NB4 (cell line): ENCODE measurements at regions not wholly inside any gene's neighbourhood (a gene's known extent, or its start where the extent isn't known, plus 50 kb on each side); places are given as distances from the start of the nearest gene placed in this dataset.

Experiments used
- DNase-seq: peaks from one replicate; pipeline ENCODE4 v3.0.0; 2010; ENCODE audit warnings: low read depth
- H3K4me3 ChIP-seq: one replicate; pipeline ENCODE4 v1.5.1; 2011; ENCODE audit warnings: mild to moderate bottlenecking, low read depth, low read length, moderate library complexity
- MAX ChIP-seq: IDR thresholded peaks from 2 replicates; pipeline ENCODE4 v1.6.1; 2011; ENCODE audit warnings: low read depth, low read length
- MYC ChIP-seq: IDR thresholded peaks from 2 replicates; pipeline ENCODE4 v1.6.1; 2011; ENCODE audit warnings: low read depth, low read length
- POLR2A ChIP-seq: IDR thresholded peaks from 2 replicates; pipeline ENCODE4 v1.6.1; 2011; ENCODE audit warnings: mild to moderate bottlenecking; ENCODE audit not compliant: insufficient read length; ENCODE audit errors: extremely low read depth
- TF ChIP-seq, protein P1 (sequence below): IDR thresholded peaks from one replicate; pipeline ENCODE4 v1.5.1; 2012; ENCODE audit warnings: low read depth, low read length

DNA sequence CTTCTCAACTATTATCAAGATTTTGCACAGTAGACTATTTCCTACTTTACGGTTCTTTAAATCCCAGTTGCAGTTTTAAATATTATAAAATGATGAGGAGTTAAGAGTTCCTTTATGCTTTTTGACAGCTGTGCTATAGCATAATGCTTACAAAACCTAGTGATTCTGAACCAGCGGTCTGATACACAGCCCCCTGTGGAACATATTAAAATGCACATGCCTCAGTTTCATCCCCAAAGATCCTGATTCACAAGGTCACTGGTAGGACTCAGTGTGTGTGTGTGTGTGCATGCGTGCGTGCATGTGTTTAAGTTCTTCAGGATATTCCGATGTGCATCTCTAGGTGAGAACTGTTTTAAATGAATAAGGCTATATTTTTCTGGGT lies 330.1 kb upstream of the TPM1 start:
- no peak overlapping the region for H3K4me3 ChIP-seq
- DNase-seq = no peak
- TF ChIP-seq MAX (no peak), POLR2A (no peak), MYC (no peak)
- TF ChIP-seq, protein P1, sequence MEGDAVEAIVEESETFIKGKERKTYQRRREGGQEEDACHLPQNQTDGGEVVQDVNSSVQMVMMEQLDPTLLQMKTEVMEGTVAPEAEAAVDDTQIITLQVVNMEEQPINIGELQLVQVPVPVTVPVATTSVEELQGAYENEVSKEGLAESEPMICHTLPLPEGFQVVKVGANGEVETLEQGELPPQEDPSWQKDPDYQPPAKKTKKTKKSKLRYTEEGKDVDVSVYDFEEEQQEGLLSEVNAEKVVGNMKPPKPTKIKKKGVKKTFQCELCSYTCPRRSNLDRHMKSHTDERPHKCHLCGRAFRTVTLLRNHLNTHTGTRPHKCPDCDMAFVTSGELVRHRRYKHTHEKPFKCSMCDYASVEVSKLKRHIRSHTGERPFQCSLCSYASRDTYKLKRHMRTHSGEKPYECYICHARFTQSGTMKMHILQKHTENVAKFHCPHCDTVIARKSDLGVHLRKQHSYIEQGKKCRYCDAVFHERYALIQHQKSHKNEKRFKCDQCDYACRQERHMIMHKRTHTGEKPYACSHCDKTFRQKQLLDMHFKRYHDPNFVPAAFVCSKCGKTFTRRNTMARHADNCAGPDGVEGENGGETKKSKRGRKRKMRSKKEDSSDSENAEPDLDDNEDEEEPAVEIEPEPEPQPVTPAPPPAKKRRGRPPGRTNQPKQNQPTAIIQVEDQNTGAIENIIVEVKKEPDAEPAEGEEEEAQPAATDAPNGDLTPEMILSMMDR = no peak

DNA sequence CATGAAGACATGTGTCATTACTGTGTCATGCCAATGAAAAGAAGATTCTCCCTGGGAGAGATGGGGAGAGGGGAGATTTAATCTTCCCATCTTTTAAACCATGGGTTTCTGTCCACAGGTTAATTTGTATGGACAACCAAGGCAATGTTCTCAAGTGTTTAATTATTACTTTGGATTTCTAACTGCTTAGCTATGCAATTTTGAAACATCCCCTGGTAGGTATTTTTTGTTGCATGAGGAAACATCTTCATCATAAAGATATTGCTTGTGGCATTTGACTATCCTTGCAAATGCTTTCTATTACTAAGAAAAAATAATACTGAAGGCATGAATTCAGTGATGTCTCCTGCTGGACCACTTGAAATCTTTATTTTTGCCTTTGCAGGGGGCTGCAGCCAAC lies 326.6 kb upstream of the TPM1 start:
- DNase-seq = no peak
- H3K4me3 ChIP-seq = no peak overlapping the region
- TF ChIP-seq MYC (no peak), POLR2A (no peak), MAX (no peak)
- TF ChIP-seq, protein P1 = no peak

- no peak for DNase-seq
- H3K4me3 ChIP-seq = no peak overlapping the region
- TF ChIP-seq, protein P1 = no peak
- no peak for TF ChIP-seq MAX
- TF ChIP-seq MYC = no peak
- no peak for TF ChIP-seq POLR2A
Observed at GRCh38 chr15:62717496-62717895, 325.1 kb upstream of the TPM1 start.

DNA sequence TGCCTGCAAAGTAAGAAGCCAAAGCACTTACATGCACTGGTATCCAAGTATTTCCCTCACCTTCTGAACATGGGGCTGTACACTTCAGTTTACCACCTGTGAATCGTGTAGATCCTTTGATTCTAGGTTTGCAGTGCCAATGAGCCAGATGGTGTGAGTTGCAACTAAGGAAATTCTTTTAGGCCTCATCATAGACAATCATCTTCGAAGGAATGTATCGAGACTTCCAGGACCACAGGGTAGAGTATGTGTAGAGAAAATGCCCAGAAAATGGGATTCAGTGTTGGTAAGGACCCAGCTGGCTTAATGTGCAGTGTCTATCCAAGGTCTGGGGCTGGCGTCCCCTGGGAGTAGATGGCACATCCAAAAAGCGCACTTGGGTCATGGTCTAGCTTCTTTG lies 323.2 kb upstream of the TPM1 start:
- TF ChIP-seq POLR2A = no peak
- TF ChIP-seq MAX = no peak
- no peak for TF ChIP-seq MYC
- TF ChIP-seq, protein P1 = no peak
- no peak overlapping the region for H3K4me3 ChIP-seq
- DNase-seq = no peak

GRCh38 chr15:62722237-62722636 lies 320.3 kb upstream of the TPM1 start:
- DNase-seq = no peak
- H3K4me3 ChIP-seq = no peak overlapping the region
- TF ChIP-seq MYC (no peak), POLR2A (no peak)

- no peak for DNase-seq
- TF ChIP-seq, protein P1 = no peak
- TF ChIP-seq POLR2A (no peak), MYC (no peak), MAX (no peak)
- H3K4me3 ChIP-seq = no peak overlapping the region
Observed at GRCh38 chr15:62726461-62726860, 316.1 kb upstream of the TPM1 start.
